ENCODE measurements at regions not wholly inside any gene's neighbourhood (a gene's known extent, or its start where the extent isn't known, plus 50 kb on each side); places are given as distances from the start of the nearest gene placed in this dataset.
"Not testable (repeated sequence)": the region's sequence is repeated elsewhere in the genome, so short reads cannot be mapped to it uniquely, and the experiment has no call there.

DNA sequence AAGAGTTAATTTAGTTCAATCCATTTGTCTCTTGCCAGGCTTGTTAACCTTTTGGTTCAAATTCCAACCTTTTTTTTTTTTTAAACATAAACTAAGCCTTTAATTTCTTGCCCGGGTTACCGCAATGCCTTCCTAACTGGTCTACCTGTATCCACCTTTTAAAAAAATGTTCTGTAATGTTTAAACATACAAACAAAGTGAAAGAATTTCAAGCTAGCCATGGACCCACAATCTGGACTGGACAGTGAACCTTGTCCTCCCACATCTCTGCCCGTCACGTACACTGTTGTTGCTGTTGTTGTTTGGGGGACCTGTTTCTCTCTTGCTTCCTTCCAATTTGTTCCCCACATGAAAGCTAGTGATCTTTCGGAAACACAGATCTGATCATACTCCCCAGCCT is 724.7 kb upstream of the AUTS2 start:
- Histone ChIP-seq H3K27ac (ENCODE audit: low read length) (no peak overlapping the region), H3K9me3 (ENCODE audit: insufficient read depth, low read length, severe bottlenecking) (no peaks in the 10 kb centered on the region), H3K9ac (ENCODE audit: low read depth, low read length) (no peak overlapping the region), H3K4me3 (ENCODE audit: low read depth in 1 of 2, low read length in 2 of 2) (no peak overlapping the region), H3K4me1 (ENCODE audit: insufficient read depth, low read length) (no peaks in the 10 kb centered on the region), H3K4me2 (ENCODE audit: insufficient read depth, low read length) (no peak overlapping the region), H3K36me3 (ENCODE audit: insufficient read depth, low read length) (no peaks in the 10 kb centered on the region), H2AFZ (ENCODE audit: low read depth, low read length) (no peak overlapping the region), H3K27me3 (ENCODE audit: insufficient read depth, low read length, poor library complexity) (no peaks in the 10 kb centered on the region), H3K79me2 (ENCODE audit: insufficient read depth, low read length) (no peaks in the 10 kb centered on the region), H4K20me1 (ENCODE audit: insufficient read depth, low read length) (no peaks in the 10 kb centered on the region)
- TF ChIP-seq EZH2 (IDR thresholded peaks at IDR 0.05; ENCODE audit: borderline replicate concordance, low read depth, low read length, severe bottlenecking): no peak
- TF ChIP-seq, protein P1, sequence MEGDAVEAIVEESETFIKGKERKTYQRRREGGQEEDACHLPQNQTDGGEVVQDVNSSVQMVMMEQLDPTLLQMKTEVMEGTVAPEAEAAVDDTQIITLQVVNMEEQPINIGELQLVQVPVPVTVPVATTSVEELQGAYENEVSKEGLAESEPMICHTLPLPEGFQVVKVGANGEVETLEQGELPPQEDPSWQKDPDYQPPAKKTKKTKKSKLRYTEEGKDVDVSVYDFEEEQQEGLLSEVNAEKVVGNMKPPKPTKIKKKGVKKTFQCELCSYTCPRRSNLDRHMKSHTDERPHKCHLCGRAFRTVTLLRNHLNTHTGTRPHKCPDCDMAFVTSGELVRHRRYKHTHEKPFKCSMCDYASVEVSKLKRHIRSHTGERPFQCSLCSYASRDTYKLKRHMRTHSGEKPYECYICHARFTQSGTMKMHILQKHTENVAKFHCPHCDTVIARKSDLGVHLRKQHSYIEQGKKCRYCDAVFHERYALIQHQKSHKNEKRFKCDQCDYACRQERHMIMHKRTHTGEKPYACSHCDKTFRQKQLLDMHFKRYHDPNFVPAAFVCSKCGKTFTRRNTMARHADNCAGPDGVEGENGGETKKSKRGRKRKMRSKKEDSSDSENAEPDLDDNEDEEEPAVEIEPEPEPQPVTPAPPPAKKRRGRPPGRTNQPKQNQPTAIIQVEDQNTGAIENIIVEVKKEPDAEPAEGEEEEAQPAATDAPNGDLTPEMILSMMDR (IDR thresholded peaks at IDR 0.05; ENCODE audit: borderline replicate concordance, extremely low read depth, low read length, poor library complexity, severe bottlenecking): no peak
- DNase-seq (no peak), ATAC-seq (ENCODE audit: insufficient read depth, low read depth) (no peak)

DNA sequence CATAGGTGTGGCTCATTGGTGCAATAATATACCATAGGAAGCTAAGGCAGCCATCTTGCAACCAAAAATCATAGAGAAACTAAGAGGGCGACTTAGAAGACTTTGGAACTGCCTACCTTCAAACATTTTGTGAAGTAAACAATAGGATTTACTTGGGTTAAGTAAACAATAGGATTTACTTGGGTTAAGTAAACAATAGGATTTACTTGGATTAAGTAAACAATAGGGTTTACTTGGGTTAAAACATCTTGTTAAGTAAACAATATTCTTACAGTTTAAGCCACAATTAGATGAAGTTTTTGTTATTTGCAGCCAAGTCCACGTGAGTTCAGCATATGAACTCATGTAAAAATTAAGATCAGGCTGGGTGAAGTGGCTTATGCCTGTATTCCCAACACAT is 722.4 kb upstream of the AUTS2 start:
- no peaks in the 10 kb centered on the region for H4K20me1 ChIP-seq (ENCODE audit: insufficient read depth, low read length)
- no peaks in the 10 kb centered on the region for H3K27me3 ChIP-seq (ENCODE audit: insufficient read depth, low read length, poor library complexity)
- no peak overlapping the region for H2AFZ ChIP-seq (ENCODE audit: low read depth, low read length)
- no peak overlapping the region for H3K4me3 ChIP-seq (ENCODE audit: low read depth in 1 of 2, low read length in 2 of 2)
- no peak overlapping the region for H3K27ac ChIP-seq (ENCODE audit: low read length)
- DNase-seq (no peak), ATAC-seq (ENCODE audit: insufficient read depth, low read depth) (no peak)
- H3K4me1 ChIP-seq (ENCODE audit: insufficient read depth, low read length): no peaks in the 10 kb centered on the region
- H3K4me2 ChIP-seq (ENCODE audit: insufficient read depth, low read length): no peak overlapping the region
- no peaks in the 10 kb centered on the region for H3K36me3 ChIP-seq (ENCODE audit: insufficient read depth, low read length)
- H3K9ac ChIP-seq (ENCODE audit: low read depth, low read length): no peak overlapping the region
- no peaks in the 10 kb centered on the region for H3K9me3 ChIP-seq (ENCODE audit: insufficient read depth, low read length, severe bottlenecking)
- TF ChIP-seq EZH2 (IDR thresholded peaks at IDR 0.05; ENCODE audit: borderline replicate concordance, low read depth, low read length, severe bottlenecking): no peak
- TF ChIP-seq, protein P1 (IDR thresholded peaks at IDR 0.05; ENCODE audit: borderline replicate concordance, extremely low read depth, low read length, poor library complexity, severe bottlenecking): no peak
- H3K79me2 ChIP-seq (ENCODE audit: insufficient read depth, low read length): no peaks in the 10 kb centered on the region

DNA sequence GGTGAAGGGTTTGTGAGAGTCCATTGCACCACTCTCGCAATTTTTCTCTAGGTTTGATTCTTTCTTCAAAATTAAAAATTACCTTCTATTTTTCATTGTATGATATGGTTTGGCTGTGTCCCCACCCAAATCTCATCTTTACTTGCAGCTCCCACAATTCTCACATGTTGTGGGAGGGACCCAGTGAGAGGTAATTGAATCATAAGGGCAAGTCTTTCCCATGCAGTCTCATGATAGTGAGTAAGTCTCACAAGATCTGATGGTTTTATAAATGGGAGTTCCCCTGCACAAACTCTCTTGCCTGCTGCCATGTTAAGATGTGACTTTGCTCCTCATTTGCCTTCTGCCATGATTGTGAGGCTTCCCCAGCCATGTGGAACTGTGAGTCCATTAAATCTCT is 711.2 kb upstream of the AUTS2 start:
- H3K79me2 ChIP-seq (ENCODE audit: insufficient read depth, low read length); H3K9me3 ChIP-seq (ENCODE audit: insufficient read depth, low read length, severe bottlenecking); H4K20me1 ChIP-seq (ENCODE audit: insufficient read depth, low read length); H2AFZ ChIP-seq (ENCODE audit: low read depth, low read length); H3K27ac ChIP-seq (ENCODE audit: low read length); H3K36me3 ChIP-seq (ENCODE audit: insufficient read depth, low read length); H3K27me3 ChIP-seq (ENCODE audit: insufficient read depth, low read length, poor library complexity); H3K4me3 ChIP-seq (ENCODE audit: low read depth in 1 of 2, low read length in 2 of 2); H3K4me2 ChIP-seq (ENCODE audit: insufficient read depth, low read length); DNase-seq; ATAC-seq (ENCODE audit: insufficient read depth, low read depth); H3K4me1 ChIP-seq (ENCODE audit: insufficient read depth, low read length); H3K9ac ChIP-seq (ENCODE audit: low read depth, low read length): not testable (repeated sequence)

DNA sequence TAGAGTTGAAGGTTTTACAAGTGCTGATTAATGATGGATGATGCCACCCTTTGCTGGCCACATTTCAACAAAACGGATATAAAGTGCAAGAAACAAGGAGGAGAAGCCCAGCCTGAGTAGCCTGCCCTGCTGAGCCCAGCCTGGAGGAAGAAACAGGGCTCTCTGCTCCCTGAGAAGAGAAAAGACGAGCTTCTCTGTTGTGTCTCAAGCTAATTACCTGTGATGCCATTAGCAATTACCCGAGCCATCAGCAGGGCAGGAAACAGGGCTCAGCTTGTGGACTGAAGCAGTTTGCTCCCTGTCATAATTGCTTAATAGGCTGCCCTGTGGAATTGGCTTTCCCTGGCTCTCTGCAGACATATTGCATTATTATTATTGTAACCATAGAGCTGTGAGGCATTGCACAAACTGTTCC is 709.3 kb upstream of the AUTS2 start:
- no peaks in the 10 kb centered on the region for H3K4me1 ChIP-seq (ENCODE audit: insufficient read depth, low read length)
- H3K36me3 ChIP-seq (ENCODE audit: insufficient read depth, low read length): no peaks in the 10 kb centered on the region
- no peak for ATAC-seq (ENCODE audit: insufficient read depth, low read depth)
- H3K79me2 ChIP-seq (ENCODE audit: insufficient read depth, low read length): no peaks in the 10 kb centered on the region
- no peak for DNase-seq
- H3K4me2 ChIP-seq (ENCODE audit: insufficient read depth, low read length): no peak overlapping the region
- no peak overlapping the region for H3K9ac ChIP-seq (ENCODE audit: low read depth, low read length)
- H3K4me3 ChIP-seq (ENCODE audit: low read depth in 1 of 2, low read length in 2 of 2): no peak overlapping the region
- no peaks in the 10 kb centered on the region for H4K20me1 ChIP-seq (ENCODE audit: insufficient read depth, low read length)
- no peaks in the 10 kb centered on the region for H3K9me3 ChIP-seq (ENCODE audit: insufficient read depth, low read length, severe bottlenecking)
- H2AFZ ChIP-seq (ENCODE audit: low read depth, low read length): no peak overlapping the region
- TF ChIP-seq, protein P1 (IDR thresholded peaks at IDR 0.05; ENCODE audit: borderline replicate concordance, extremely low read depth, low read length, poor library complexity, severe bottlenecking): no peak
- TF ChIP-seq EZH2 (IDR thresholded peaks at IDR 0.05; ENCODE audit: borderline replicate concordance, low read depth, low read length, severe bottlenecking): no peak
- no peak overlapping the region for H3K27ac ChIP-seq (ENCODE audit: low read length)
- no peaks in the 10 kb centered on the region for H3K27me3 ChIP-seq (ENCODE audit: insufficient read depth, low read length, poor library complexity)

All from DND-41 (cell line).